ENCODE measurements at regions not wholly inside any gene's neighbourhood (a gene's known extent, or its start where the extent isn't known, plus 50 kb on each side); places are given as distances from the start of the nearest gene placed in this dataset.
A peak's percentile ranks its signal among the peaks of the same experiment; 100 is the strongest.

GRCh38 chr5:33043343-33043997 is 332.3 kb downstream of the NPR3 start:
- no peak for DNase-seq (ENCODE audit: missing footprints)
- intact Hi-C loops (cut with DNase I) = no loop called here
- ATAC-seq = no peak

- intact Hi-C loops (cut with DNase I) = no loop called here
- ATAC-seq = no peak
- no peak for DNase-seq (ENCODE audit: missing footprints)
Measured at GRCh38 chr5:33046091-33046490, 335.0 kb downstream of the NPR3 start.

- intact Hi-C loops (cut with DNase I) = no loop called here
- DNase-seq (ENCODE audit: missing footprints) (no peak), ATAC-seq (no peak)
Measured at GRCh38 chr5:33048315-33048714, 337.2 kb downstream of the NPR3 start.

DNA sequence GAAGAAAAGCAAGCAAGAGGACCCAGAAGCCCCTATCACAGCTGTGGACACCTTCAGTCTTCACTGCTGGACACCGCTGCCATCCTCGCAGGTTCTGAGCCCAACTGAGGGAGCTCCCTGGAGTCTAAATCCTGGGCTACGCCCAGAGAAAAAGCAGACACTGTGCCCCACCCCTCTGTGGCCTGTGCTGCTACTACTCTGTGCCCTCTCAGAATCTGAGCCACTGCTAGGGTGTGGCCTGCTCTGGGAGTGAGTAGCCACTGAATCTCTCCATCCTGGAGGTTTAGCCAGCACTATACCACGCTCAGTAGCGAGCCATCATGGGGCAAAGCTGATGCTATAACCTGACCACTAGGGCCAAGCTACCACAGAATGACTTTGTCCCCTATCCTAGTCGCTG is 338.2 kb downstream of the NPR3 start:
- intact Hi-C loops (cut with DNase I) = no loop called here
- no peak for DNase-seq (ENCODE audit: missing footprints)
- ATAC-seq = no peak

DNA sequence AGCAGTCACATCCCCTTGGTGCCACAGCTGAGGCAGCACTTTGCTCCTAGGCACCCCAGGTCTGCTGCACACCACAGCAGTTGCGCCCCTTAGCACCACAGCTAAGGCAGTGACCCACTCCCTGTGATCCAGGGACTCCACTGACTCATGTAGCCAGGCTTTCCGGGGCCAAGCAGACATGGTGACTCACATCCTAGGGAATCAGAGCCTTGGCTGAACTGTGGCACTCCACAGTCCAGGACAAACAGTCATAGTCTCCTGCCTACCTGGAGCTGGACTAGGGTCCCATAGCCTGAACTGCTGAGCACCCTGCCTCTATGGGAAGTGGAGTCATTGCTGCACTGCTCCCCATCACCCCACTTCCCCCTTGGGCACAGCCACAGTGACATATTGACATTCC is 338.7 kb downstream of the NPR3 start:
- intact Hi-C loops (cut with DNase I) = no loop called here
- no peak for DNase-seq (ENCODE audit: missing footprints)
- ATAC-seq = no peak

DNA sequence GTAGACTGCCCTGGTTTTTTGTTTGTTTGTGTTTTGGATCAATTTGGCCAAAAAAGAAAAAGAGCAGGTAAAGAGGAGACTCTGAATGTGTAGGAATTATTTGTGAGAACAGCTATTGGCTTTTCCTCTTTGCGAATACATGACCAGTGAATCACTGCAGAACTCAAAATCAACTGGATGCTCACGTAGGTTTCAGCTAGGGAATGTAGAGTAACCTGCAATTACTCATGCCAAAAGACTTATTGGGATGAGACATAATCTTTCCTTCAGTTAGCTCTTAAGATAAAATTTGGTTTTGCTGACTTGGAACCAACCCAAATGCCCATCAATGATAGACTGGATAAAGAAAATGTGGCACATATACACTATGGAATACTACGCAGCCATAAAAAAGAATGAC is 348.0 kb downstream of the NPR3 start:
- DNase-seq (ENCODE audit: missing footprints) = no peak
- intact Hi-C loops (cut with DNase I) = no loop called here
- no peak for ATAC-seq

DNA sequence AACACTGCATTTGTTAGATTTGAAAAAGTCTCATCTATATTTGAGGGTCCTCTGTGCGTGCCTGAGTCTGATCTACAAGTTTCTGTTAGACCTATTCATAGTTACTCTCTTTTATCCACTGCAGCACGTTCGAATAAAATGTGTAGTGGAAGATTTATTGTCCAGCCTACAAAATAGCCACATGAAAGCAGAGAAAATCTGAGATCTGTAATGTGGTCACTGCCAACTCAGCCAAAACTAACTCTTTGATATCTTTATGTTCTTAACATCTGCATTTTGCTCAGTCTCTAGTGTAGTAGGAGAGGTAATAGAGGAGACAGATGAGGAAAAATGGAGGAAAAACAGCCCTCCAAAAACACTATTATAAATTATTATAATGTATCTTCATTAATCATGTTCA is 354.0 kb downstream of the NPR3 start:
- ATAC-seq = no peak
- intact Hi-C loops (cut with DNase I) = no loop called here
- DNase-seq (ENCODE audit: missing footprints) = no peak

DNA sequence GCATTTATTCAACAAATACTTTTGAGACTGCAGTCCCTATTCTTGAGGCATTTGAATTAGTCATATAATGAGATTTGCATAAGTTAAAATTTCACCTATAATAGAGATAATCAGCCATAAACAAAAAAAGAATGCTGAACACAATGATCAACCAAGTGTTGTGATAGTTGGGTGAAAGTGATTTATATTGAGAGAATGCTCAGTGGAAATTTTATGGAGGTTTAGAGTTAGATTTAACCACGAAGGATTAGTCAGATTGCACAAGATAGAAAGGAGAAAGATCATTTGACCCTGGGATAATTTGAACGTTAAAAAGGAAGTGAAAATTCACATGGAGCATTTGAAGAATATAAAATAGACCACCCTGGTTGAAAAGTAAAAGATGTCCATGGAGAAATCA is 356.2 kb downstream of the NPR3 start:
- ATAC-seq (no peak), DNase-seq (ENCODE audit: missing footprints) (no peak)
- intact Hi-C loops (cut with DNase I) = no loop called here

GRCh38 chr5:33068786-33069185 is 357.7 kb downstream of the NPR3 start:
- DNase-seq (ENCODE audit: missing footprints) = no peak
- intact Hi-C loops (cut with DNase I) = no loop called here
- no peak for ATAC-seq

GRCh38 chr5:33072296-33072695 is 361.2 kb downstream of the NPR3 start:
- ATAC-seq (no peak), DNase-seq (ENCODE audit: missing footprints) (no peak)
- intact Hi-C loops (cut with DNase I) = no loop called here

- DNase-seq (ENCODE audit: missing footprints) (no peak), ATAC-seq (no peak)
- intact Hi-C loops (cut with DNase I) = no loop called here
Measured at GRCh38 chr5:33072726-33073125, 361.6 kb downstream of the NPR3 start.

DNA sequence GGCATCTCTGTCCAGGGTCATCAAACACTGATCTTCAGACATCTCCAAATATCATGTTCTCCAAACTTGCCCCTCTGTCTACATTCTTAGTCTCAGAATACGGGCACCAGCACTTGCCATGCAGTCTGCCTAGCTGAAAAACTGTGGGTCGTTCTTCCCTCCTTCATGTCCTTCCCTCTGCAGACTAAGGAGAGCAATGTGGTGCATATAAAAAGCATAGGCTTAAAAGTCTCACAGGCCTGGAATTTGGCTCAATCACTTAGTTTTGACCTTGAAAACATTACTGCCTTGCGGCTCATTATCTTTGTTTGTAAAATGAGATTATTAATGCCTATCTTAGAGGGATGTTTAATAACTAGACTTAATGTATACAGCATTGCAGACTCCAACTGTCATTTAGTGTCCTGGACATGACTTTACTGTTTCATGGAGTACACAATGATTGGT is 362.8 kb downstream of the NPR3 start:
- intact Hi-C loops (cut with DNase I) = no loop called here
- no peak for DNase-seq (ENCODE audit: missing footprints)
- ATAC-seq = no peak

GRCh38 chr5:33074548-33074947 is 363.4 kb downstream of the NPR3 start:
- intact Hi-C loops (cut with DNase I) = no loop called here
- ATAC-seq (no peak), DNase-seq (ENCODE audit: missing footprints) (no peak)

- DNase-seq (ENCODE audit: missing footprints) (no peak), ATAC-seq (no peak)
- intact Hi-C loops (cut with DNase I) = no loop called here
Measured at GRCh38 chr5:33075731-33076130, 364.6 kb downstream of the NPR3 start.

DNA sequence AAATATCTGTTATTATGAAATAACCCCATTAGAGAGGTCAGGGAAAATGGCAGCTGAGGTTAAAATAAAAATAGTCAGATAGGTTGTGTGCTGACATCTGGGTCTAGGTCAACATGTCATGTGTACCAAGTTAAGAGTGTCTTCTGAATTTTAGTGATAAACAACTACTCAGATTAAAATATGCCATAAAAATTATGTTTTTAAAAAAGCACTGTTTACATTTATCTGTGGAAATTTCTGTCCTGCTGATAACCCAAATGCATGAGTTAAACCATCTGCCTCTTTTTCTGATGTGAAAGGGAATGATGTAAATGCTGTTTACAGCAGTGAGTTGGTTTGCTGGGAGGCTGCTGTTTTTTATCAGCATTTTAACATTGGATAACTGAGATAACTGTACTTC is 361.2 kb upstream of the TARS1 start:
- DNase-seq (ENCODE audit: missing footprints) (no peak), ATAC-seq (peak; percentile 84)
- intact Hi-C loops (cut with DNase I) = no loop called here

DNA sequence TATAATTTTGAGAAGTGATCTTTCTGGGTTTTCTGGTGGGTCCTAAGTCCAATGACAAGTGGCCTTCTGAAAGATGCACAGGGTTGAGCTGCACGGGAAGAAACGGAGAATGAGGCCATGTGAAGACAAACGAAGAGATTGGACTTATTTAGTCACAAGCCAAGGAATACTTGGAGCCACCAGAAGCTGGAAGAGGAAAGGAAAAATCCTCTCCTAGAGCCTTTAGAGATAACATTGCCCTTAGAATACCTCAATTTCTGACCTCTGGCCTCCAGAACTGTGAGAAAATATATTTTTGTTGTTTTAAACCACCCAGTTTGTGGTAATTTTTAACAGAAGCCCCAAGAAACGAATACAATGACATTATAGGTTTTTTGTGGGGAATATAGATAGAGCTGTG is 360.5 kb upstream of the TARS1 start:
- intact Hi-C loops (cut with DNase I) = no loop called here
- ATAC-seq = peak; percentile 56
- DNase-seq (ENCODE audit: missing footprints) = no peak

- intact Hi-C loops (cut with DNase I) = no loop called here
- no peak for DNase-seq (ENCODE audit: missing footprints)
- no peak for ATAC-seq
Measured at GRCh38 chr5:33088176-33088575, 352.6 kb upstream of the TARS1 start.

DNA sequence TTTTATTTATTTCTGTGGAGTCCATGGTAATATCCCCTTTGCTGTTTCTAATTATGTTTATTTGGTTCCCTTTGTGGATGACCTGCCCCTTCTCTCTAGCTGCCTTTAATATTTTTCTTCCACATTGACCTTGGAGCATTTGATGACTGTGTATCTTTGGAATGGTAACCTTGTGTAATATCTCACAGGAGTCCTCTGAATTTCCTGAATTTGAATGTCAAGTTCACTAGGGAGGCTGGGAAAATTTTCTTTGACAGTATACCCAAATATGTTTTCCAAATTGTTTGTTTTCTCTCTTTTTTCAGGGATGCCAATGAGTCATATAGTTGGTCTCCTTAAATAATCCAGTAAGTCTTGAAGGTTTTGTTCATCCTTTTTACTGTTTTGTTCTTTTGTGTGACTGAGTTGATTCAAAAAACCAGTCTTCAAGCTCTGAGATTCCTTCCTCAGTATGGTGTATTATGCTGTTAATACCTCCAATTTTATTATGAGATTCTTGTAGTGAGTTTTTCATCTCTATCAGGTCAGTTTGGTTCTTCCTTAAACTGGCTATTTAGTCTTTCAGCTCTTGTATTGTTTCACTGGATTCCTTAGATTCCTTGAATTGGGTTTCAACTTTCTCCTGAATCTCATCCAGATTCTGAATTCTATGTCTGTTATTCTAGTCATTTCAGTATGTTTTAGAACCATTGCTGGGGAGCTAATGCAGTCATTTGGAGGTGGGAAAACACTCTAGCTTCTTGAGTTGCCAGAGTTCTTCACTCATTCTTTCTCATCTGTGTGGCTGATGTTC is 349.0 kb upstream of the TARS1 start:
- no peak for ATAC-seq

GRCh38 chr5:33092719-33093118 is 348.0 kb upstream of the TARS1 start:
- no peak for DNase-seq (ENCODE audit: missing footprints)
- intact Hi-C loops (cut with DNase I) = no loop called here
- no peak for ATAC-seq

More for the DNA sequence above, 349.0 kb upstream of the TARS1 start:
- DNase-seq (ENCODE audit: missing footprints) = no peak
- intact Hi-C loops (cut with DNase I) = no loop called here

DNA sequence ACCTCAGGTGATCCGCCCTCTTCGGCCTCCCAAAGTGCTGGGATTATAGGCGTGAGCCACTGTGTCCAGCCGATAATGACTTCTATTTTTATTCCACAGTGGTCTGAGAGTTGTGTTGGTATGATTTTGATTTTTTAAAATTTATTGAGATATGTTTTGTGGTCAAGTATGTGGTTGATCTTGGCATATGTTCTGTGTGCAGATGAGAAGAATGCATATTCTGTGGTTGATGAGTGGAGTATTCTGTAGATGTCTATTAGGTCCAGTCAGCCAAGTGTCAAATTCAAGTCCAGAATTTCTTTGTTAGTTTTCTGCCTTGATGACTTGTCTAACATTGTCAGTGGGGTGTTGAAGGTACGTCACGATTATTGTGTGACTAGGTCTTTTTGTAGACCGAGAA is 338.2 kb upstream of the TARS1 start:
- no peak for DNase-seq (ENCODE audit: missing footprints)
- intact Hi-C loops (cut with DNase I) = no loop called here

GRCh38 chr5:33105521-33105941 is 335.2 kb upstream of the TARS1 start:
- ATAC-seq = peak; percentile 81
- intact Hi-C loops (cut with DNase I) = no loop called here
- DNase-seq (ENCODE audit: missing footprints) = no peak

More for the DNA sequence above, 338.2 kb upstream of the TARS1 start:
- ATAC-seq = no peak

Measured in Right ventricle myocardium inferior (tissue), 1 donor.